ENCODE measurements at regions not wholly inside any gene's neighbourhood (a gene's known extent, or its start where the extent isn't known, plus 50 kb on each side); places are given as distances from the start of the nearest gene placed in this dataset.
"Not testable (repeated sequence)": the region's sequence is repeated elsewhere in the genome, so short reads cannot be mapped to it uniquely, and the experiment has no call there.

GRCh38 chr12:131216587-131216986 is 262.9 kb downstream of the ADGRD1 start:
- TF ChIP-seq CTCF (IDR thresholded peaks at IDR 0.05; ENCODE audit: poor library complexity); EZH2 (IDR thresholded peaks at IDR 0.05; ENCODE audit: borderline replicate concordance); EZH2phosphoT487 (IDR thresholded peaks at IDR 0.05; ENCODE audit: low read depth, severe bottlenecking, unreplicated experiment): not testable (repeated sequence)
